Liver (tissue), 8 donors: ENCODE measurements at regions not wholly inside any gene's neighbourhood (a gene's known extent, or its start where the extent isn't known, plus 50 kb on each side); places are given as distances from the start of the nearest gene placed in this dataset.

Experiments
- DNase-seq: peaks from one replicate; pipeline ENCODE4 v3.0.0-alpha.2; 2017; ENCODE audit warnings: low spot score
- H3K27ac ChIP-seq, 2 donors: one replicate each; pipeline ENCODE4 v1.7.0; 2013; ENCODE audit warnings: inconsistent platforms in 2 of 2, low read length in 2 of 2, control low read depth in 1 of 2, low read depth in 1 of 2, mild to moderate bottlenecking in 1 of 2
- H3K27me3 ChIP-seq, 4 donors: one replicate each; pipeline versions ENCODE4 v1.6.1 to v1.7.0; 2013; ENCODE audit warnings: low read length in 3 of 4, inconsistent platforms in 1 of 4, mild to moderate bottlenecking in 1 of 4, moderate library complexity in 1 of 4; ENCODE audit not compliant: control insufficient read depth in 4 of 4, insufficient read depth in 4 of 4
- H3K36me3 ChIP-seq, 4 donors: one replicate each; pipeline versions ENCODE4 v1.6.1 to v1.7.0; 2013; ENCODE audit warnings: low read length in 3 of 4, mild to moderate bottlenecking in 3 of 4, low read depth in 1 of 4, moderate library complexity in 1 of 4; ENCODE audit not compliant: control insufficient read depth in 4 of 4, insufficient read depth in 3 of 4
- H3K4me1 ChIP-seq, 4 donors: one replicate each; pipeline versions ENCODE4 v1.6.1 to v1.7.0; 2013; ENCODE audit warnings: low read length in 3 of 4, mild to moderate bottlenecking in 3 of 4, moderate library complexity in 1 of 4; ENCODE audit not compliant: control insufficient read depth in 4 of 4, insufficient read depth in 4 of 4
- H3K4me3 ChIP-seq, 3 donors: one replicate each; pipeline versions ENCODE4 v1.6.1 to v1.7.0; 2013; ENCODE audit warnings: low read length in 3 of 3, control low read depth in 1 of 3, low read depth in 1 of 3, mild to moderate bottlenecking in 1 of 3
- H3K9ac ChIP-seq, 2 donors: one replicate each; pipeline ENCODE4 v1.7.0; 2013; ENCODE audit warnings: low read length in 2 of 2, mild to moderate bottlenecking in 2 of 2, moderate library complexity in 2 of 2, control low read depth in 1 of 2, low read depth in 1 of 2
- H3K9me3 ChIP-seq, 4 donors: one replicate each; pipeline versions ENCODE4 v1.6.1 to v1.7.0; 2013; ENCODE audit warnings: low read length in 3 of 4; ENCODE audit not compliant: control insufficient read depth in 4 of 4
- ATF3 ChIP-seq: IDR thresholded peaks from 2 replicates; pipeline ENCODE4 v1.6.1; 2016; ENCODE audit warnings: antibody characterized with exemption
- CTCF ChIP-seq: fragments of 150-350 bp; IDR thresholded peaks from 2 replicates; pipeline ENCODE4 v1.5.1; 2017; ENCODE audit warnings: improper control_type of control experiment, low read depth, low read length; ENCODE audit not compliant: missing input control
- EGR1 ChIP-seq, 2 donors: IDR thresholded peaks; 2 replicates each; pipeline ENCODE4 v1.6.1; 2016 to 2018; ENCODE audit warnings: antibody characterized with exemption in 2 of 2, low read depth in 2 of 2
- FOXA1 ChIP-seq: IDR thresholded peaks from 2 replicates; pipeline ENCODE4 v1.6.1; 2016; ENCODE audit warnings: antibody characterized with exemption
- FOXA2 ChIP-seq: IDR thresholded peaks from 2 replicates; pipeline ENCODE4 v1.6.1; 2016; ENCODE audit warnings: antibody characterized with exemption
- GABPA ChIP-seq, 2 donors: IDR thresholded peaks in 1 of 2; conservative IDR thresholded peaks in 1 of 2; 2 replicates each; pipeline ENCODE4 v1.6.1; 2016; ENCODE audit warnings: antibody characterized with exemption in 2 of 2, mild to moderate bottlenecking in 1 of 2, moderate library complexity in 1 of 2
- HNF4A ChIP-seq, 2 donors: conservative IDR thresholded peaks; 2 replicates each; pipeline ENCODE4 v1.6.1; 2016; ENCODE audit warnings: antibody characterized with exemption in 2 of 2, mild to moderate bottlenecking in 2 of 2
- HNF4G ChIP-seq: IDR thresholded peaks from 2 replicates; pipeline ENCODE4 v1.6.1; 2016; ENCODE audit warnings: antibody characterized with exemption
- JUND ChIP-seq, 2 donors: IDR thresholded peaks; 2 replicates each; pipeline ENCODE4 v1.6.1; 2016; ENCODE audit warnings: antibody characterized with exemption in 2 of 2
- MAX ChIP-seq: IDR thresholded peaks from 2 replicates; pipeline ENCODE4 v1.6.1; 2016; ENCODE audit warnings: antibody characterized with exemption
- NR2F2 ChIP-seq: IDR thresholded peaks from 2 replicates; pipeline ENCODE4 v1.6.1; 2016; ENCODE audit warnings: antibody characterized with exemption
- RAD21 ChIP-seq, 2 donors: IDR thresholded peaks; 2 replicates each; pipeline ENCODE4 v1.6.1; 2016; ENCODE audit warnings: antibody characterized with exemption in 2 of 2, mild to moderate bottlenecking in 2 of 2
- REST ChIP-seq: IDR thresholded peaks from 2 replicates; pipeline ENCODE4 v1.6.1; 2016; ENCODE audit warnings: antibody characterized with exemption, mild to moderate bottlenecking
- RXRA ChIP-seq, 2 donors: IDR thresholded peaks; 2 replicates each; pipeline ENCODE4 v1.6.1; 2017 to 2018; ENCODE audit warnings: antibody characterized with exemption in 2 of 2, mild to moderate bottlenecking in 1 of 2
- SP1 ChIP-seq: IDR thresholded peaks from 2 replicates; pipeline ENCODE4 v1.6.1; 2018; ENCODE audit warnings: antibody characterized with exemption, mild to moderate bottlenecking
- TAF1 ChIP-seq: conservative IDR thresholded peaks from 2 replicates; pipeline ENCODE4 v1.6.1; 2016; ENCODE audit warnings: antibody characterized with exemption, mild to moderate bottlenecking
- YY1 ChIP-seq: IDR thresholded peaks from 2 replicates; pipeline ENCODE4 v1.6.1; 2016; ENCODE audit warnings: antibody characterized with exemption, mild to moderate bottlenecking
- ZBTB33 ChIP-seq: IDR thresholded peaks from 2 replicates; pipeline ENCODE4 v1.6.1; 2016; ENCODE audit warnings: antibody characterized with exemption
- WGBS: extraction: QIAGEN DNeasy Blood & Tissue Kit; methylation state at CpG from one replicate; pipeline ENCODE4 v1.1.7; 2013; 5-methylcytosine and 5-hydroxymethylcytosine counted together
- donor health status: healthy.
- donor health status: healthy.
- donor health status: healthy.
- donor health status: healthy.
- donor health status: healthy.

- H3K27ac ChIP-seq: no peak overlapping the region
- no peak overlapping the region for H3K9ac ChIP-seq
- no peaks in the 10 kb centered on the region for H3K36me3 ChIP-seq
- H3K4me3 ChIP-seq: no peak overlapping the region
- no peak for DNase-seq
- TF ChIP-seq YY1 (no peak), CTCF (no peak), HNF4A (conservative IDR thresholded peaks at IDR 0.05) (no peak), RXRA (IDR thresholded peaks at IDR 0.05) (no peak), TAF1 (no peak), EGR1 (IDR thresholded peaks at IDR 0.05; ENCODE audit: low read depth in 2 of 2) (no peak), FOXA2 (no peak)
- peaks cover 0 to 3% (median 0%) of the 10 kb centered on the region in 4 donors for H3K27me3 ChIP-seq
- WGBS: 78% methylated on average over 3 of the region's 3 CpGs
- no peaks in the 10 kb centered on the region for H3K4me1 ChIP-seq
- no peaks in the 10 kb centered on the region for H3K9me3 ChIP-seq
These were observed 427.7 kb upstream of the SULF2 start for GRCh38 chr20:48212806-48213509.

GRCh38 chr20:48211847-48212246 is 426.6 kb upstream of the SULF2 start:
- WGBS: 93% methylated on average over 5 of the region's 5 CpGs
- H3K4me1 ChIP-seq: no peaks in the 10 kb centered on the region
- H3K9me3 ChIP-seq: no peaks in the 10 kb centered on the region
- TF ChIP-seq TAF1 (no peak), EGR1 (IDR thresholded peaks at IDR 0.05; ENCODE audit: low read depth in 2 of 2) (no peak), MAX (no peak), RAD21 (IDR thresholded peaks at IDR 0.05) (no peak), SP1 (no peak), FOXA2 (no peak), ZBTB33 (no peak), NR2F2 (no peak), ATF3 (no peak), RXRA (IDR thresholded peaks at IDR 0.05) (no peak), FOXA1 (no peak), YY1 (no peak), GABPA (IDR thresholded peaks at IDR 0.05 in 1 of 2, conservative IDR thresholded peaks at IDR 0.05 in 1 of 2) (no peak), CTCF (no peak), REST (no peak), JUND (IDR thresholded peaks at IDR 0.05) (no peak), HNF4G (no peak)
- no peaks in the 10 kb centered on the region for H3K36me3 ChIP-seq
- H3K27ac ChIP-seq: no peak overlapping the region
- DNase-seq: no peak
- no peak overlapping the region for H3K4me3 ChIP-seq
- H3K27me3 ChIP-seq: peaks cover 0 to 3% (median 0%) of the 10 kb centered on the region in 4 donors
- H3K9ac ChIP-seq: no peak overlapping the region
